OCI-LY3 (cell line): ENCODE measurements at regions not wholly inside any gene's neighbourhood (a gene's known extent, or its start where the extent isn't known, plus 50 kb on each side); places are given as distances from the start of the nearest gene placed in this dataset.
"Not testable (repeated sequence)": the region's sequence is repeated elsewhere in the genome, so short reads cannot be mapped to it uniquely, and the experiment has no call there.

Experiments
- H2AFZ ChIP-seq: fragments of 200-600, 300-600 bp; shearing (Covaris generic); 2 replicates; pipeline ENCODE4 v1.6.0; 2014; ENCODE audit warnings: antibody characterized with exemption, low read depth, low read length
- H3K27ac ChIP-seq: fragments of 200-600, 300-600 bp; sonication (generic); 2 replicates; pipeline ENCODE4 v1.5.1; 2014; ENCODE audit warnings: mild to moderate bottlenecking, low read length, moderate library complexity, mixed read lengths
- H3K27me3 ChIP-seq: fragments of 200-600, 300-600 bp; sonication (generic); 2 replicates; pipeline ENCODE4 v1.6.1; 2014; ENCODE audit warnings: low read depth, low read length, mixed read lengths
- H3K36me3 ChIP-seq: fragments of 200-600, 300-600 bp; sonication (generic); replicated peaks from 2 replicates; pipeline ENCODE3; 2014; ENCODE audit warnings: low read depth, low read length, mixed read lengths
- H3K4me1 ChIP-seq: fragments of 300-600, 200-600 bp; sonication (generic); 2 replicates; pipeline ENCODE4 v1.6.1; 2014; ENCODE audit warnings: low read length, mixed read lengths
- H3K4me2 ChIP-seq: fragments of 200-600, 300-600 bp; sonication (generic); 2 replicates; pipeline ENCODE4 v1.6.1; 2014; ENCODE audit warnings: low read length, mixed read lengths
- H3K4me3 ChIP-seq: fragments of 300-600, 200-600 bp; sonication (generic); 2 replicates; pipeline ENCODE4 v1.5.1; 2014; ENCODE audit warnings: antibody characterized with exemption, mild to moderate bottlenecking, low read length, moderate library complexity
- H3K79me2 ChIP-seq: fragments of 300-600, 200-600 bp; shearing (Covaris generic); 2 replicates; pipeline ENCODE4 v1.6.1; 2014; ENCODE audit warnings: mild to moderate bottlenecking, low read length, mixed read lengths
- H3K9ac ChIP-seq: fragments of 300-600, 200-600 bp; shearing (Covaris generic); 2 replicates; pipeline ENCODE4 v1.6.0; 2014; ENCODE audit warnings: mild to moderate bottlenecking, low read length, moderate library complexity
- H3K9me3 ChIP-seq: fragments of 200-600, 300-600 bp; shearing (Covaris generic); 2 replicates; pipeline ENCODE4 v1.6.1; 2014; ENCODE audit warnings: low read length, mixed read lengths; ENCODE audit not compliant: insufficient read depth
- H4K20me1 ChIP-seq: fragments of 200-600, 300-600 bp; sonication (generic); 2 replicates; pipeline ENCODE4 v1.6.1; 2016; ENCODE audit warnings: low read length, mixed read lengths; ENCODE audit not compliant: insufficient read depth
- EZH2phosphoT487 ChIP-seq: fragments of 200-600 bp; shearing (Covaris generic); IDR thresholded peaks from 2 replicates; pipeline ENCODE4 v1.6.1; 2018; ENCODE audit warnings: antibody characterized with exemption, mixed run types, low read depth
- TF ChIP-seq, protein P1 (sequence below): fragments of 200-600, 300-600 bp; sonication (generic); IDR thresholded peaks from 2 replicates; pipeline ENCODE4 v1.5.1; 2014; ENCODE audit warnings: antibody characterized with exemption, low read length, low read depth

DNA sequence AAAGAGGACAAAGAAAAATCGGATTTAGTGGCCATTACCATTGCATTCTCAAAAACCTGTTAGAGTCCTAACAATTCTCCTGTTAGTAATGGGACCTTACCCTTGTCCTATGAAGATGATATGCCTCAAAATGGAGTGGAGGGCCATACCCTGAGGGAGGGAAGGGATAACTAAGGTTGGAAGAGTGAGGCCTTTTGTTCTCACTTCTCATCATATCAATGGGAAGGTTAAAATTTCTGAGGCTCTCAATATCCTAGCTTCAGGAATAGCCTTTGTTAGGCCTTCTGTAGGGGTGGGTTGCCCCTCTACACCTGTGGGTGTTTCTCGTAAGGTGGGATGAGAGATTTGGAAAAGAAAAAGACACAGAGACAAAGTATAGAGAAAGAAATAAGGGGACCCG, 109.4 kb upstream of the SGIP1 start:
- not testable (repeated sequence) for H3K27me3 ChIP-seq, H3K79me2 ChIP-seq, H4K20me1 ChIP-seq, H3K9me3 ChIP-seq, H3K27ac ChIP-seq, H2AFZ ChIP-seq, H3K36me3 ChIP-seq, H3K4me2 ChIP-seq, H3K4me3 ChIP-seq, H3K4me1 ChIP-seq, H3K9ac ChIP-seq

GRCh38 chr1:66426239-66426853, 107.6 kb upstream of the SGIP1 start:
- Histone ChIP-seq H3K4me2 (peak overlapping the region; percentile 51), H3K36me3 (no peaks in the 10 kb centered on the region), H3K9me3 (0 out of 2 replicates have a peak, but pooled peaks cover 4% of the 10 kb centered on the region), H3K4me1 (peaks cover 4% of the 10 kb centered on the region; the same call in 1 of the 2 replicates), H3K79me2 (no peaks in the 10 kb centered on the region), H2AFZ (peak overlapping the region; percentile 39; the same call in 1 of the 2 replicates), H3K9ac (no peak overlapping the region), H4K20me1 (no peaks in the 10 kb centered on the region), H3K4me3 (peak overlapping the region; percentile 23), H3K27ac (no peak overlapping the region), H3K27me3 (no peaks in the 10 kb centered on the region)
- TF ChIP-seq EZH2phosphoT487, result no peak
- TF ChIP-seq, protein P1, sequence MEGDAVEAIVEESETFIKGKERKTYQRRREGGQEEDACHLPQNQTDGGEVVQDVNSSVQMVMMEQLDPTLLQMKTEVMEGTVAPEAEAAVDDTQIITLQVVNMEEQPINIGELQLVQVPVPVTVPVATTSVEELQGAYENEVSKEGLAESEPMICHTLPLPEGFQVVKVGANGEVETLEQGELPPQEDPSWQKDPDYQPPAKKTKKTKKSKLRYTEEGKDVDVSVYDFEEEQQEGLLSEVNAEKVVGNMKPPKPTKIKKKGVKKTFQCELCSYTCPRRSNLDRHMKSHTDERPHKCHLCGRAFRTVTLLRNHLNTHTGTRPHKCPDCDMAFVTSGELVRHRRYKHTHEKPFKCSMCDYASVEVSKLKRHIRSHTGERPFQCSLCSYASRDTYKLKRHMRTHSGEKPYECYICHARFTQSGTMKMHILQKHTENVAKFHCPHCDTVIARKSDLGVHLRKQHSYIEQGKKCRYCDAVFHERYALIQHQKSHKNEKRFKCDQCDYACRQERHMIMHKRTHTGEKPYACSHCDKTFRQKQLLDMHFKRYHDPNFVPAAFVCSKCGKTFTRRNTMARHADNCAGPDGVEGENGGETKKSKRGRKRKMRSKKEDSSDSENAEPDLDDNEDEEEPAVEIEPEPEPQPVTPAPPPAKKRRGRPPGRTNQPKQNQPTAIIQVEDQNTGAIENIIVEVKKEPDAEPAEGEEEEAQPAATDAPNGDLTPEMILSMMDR, result no peak

DNA sequence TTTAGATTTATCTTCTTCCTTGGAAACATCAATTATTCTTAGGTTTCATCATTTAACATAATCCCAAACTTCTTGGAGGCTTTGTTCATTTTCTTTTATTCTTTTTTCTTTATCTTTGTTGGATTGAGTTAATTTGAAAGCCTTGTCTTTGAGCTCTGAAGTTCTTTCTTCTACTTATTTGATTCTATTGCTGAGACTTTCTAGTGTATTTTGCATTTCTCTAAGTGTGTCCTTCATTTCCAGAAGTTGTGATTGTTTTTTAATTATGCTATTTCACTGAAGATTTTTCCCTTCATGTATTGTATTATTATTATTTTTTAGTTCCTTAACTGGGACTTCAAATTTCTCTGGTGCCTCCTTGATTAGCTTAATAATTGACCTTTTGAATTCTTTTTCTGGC, 103.1 kb upstream of the SGIP1 start:
- not testable (repeated sequence) for H3K4me2 ChIP-seq, H3K27ac ChIP-seq, H3K4me3 ChIP-seq, H2AFZ ChIP-seq, H3K79me2 ChIP-seq, H4K20me1 ChIP-seq, H3K9me3 ChIP-seq, H3K4me1 ChIP-seq, H3K9ac ChIP-seq, H3K27me3 ChIP-seq, H3K36me3 ChIP-seq

DNA sequence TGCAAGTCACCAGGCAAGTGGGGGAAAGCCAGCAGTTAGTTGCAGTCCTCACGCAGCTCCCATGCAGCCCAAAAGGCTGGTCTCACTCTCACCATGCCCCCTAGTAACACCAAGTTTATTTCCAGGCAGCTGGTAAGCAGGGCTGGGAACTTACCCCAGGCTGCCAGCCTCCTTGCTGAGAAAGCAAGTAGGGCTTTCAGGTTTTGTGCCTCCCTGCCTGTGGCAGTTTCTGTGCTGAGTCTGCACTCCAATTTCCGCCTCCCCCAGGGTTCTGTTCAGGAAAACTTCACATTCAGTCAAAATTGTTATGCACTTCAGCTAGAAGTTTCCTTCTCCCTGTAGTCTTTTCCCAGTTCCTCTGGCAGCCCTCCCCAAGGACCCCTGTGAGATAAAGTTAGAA, 102.0 kb upstream of the SGIP1 start:
- peaks cover 12% of the 10 kb centered on the region for H3K4me1 ChIP-seq
- H3K9me3 ChIP-seq, result 0 out of 2 replicates have a peak, but pooled peaks cover 4% of the 10 kb centered on the region
- no peaks in the 10 kb centered on the region for H4K20me1 ChIP-seq
- no peak overlapping the region for H3K9ac ChIP-seq
- no peaks in the 10 kb centered on the region for H3K79me2 ChIP-seq
- TF ChIP-seq, protein P1, result no peak
- TF ChIP-seq EZH2phosphoT487, result no peak
- H3K4me3 ChIP-seq, result no peak overlapping the region
- H3K36me3 ChIP-seq, result no peaks in the 10 kb centered on the region
- no peaks in the 10 kb centered on the region for H3K27me3 ChIP-seq
- H3K27ac ChIP-seq, result no peak overlapping the region
- no peak overlapping the region for H3K4me2 ChIP-seq
- no peak overlapping the region for H2AFZ ChIP-seq

- H3K9ac ChIP-seq, result no peak overlapping the region
- H2AFZ ChIP-seq, result no peak overlapping the region
- H3K4me2 ChIP-seq, result no peak overlapping the region
- no peaks in the 10 kb centered on the region for H3K79me2 ChIP-seq
- 0 out of 2 replicates have a peak, but pooled peaks cover 4% of the 10 kb centered on the region for H3K9me3 ChIP-seq
- H3K4me3 ChIP-seq, result no peak overlapping the region
- H3K27me3 ChIP-seq, result no peaks in the 10 kb centered on the region
- peaks cover 26% of the 10 kb centered on the region for H3K4me1 ChIP-seq
- H4K20me1 ChIP-seq, result no peaks in the 10 kb centered on the region
- H3K27ac ChIP-seq, result no peak overlapping the region
- no peak for TF ChIP-seq EZH2phosphoT487
- TF ChIP-seq, protein P1, result no peak
- H3K36me3 ChIP-seq, result no peaks in the 10 kb centered on the region
These were observed 100.3 kb upstream of the SGIP1 start for GRCh38 chr1:66433611-66434010.
